Keratinocyte (primary cell): ENCODE measurements at regions not wholly inside any gene's neighbourhood (a gene's known extent, or its start where the extent isn't known, plus 50 kb on each side); places are given as distances from the start of the nearest gene placed in this dataset.

Experiments used
- EZH2 ChIP-seq: IDR thresholded peaks from one replicate; pipeline ENCODE4 v1.6.1; 2012; ENCODE audit warnings: inconsistent platforms, mild to moderate bottlenecking, low read length, moderate library complexity
- TF ChIP-seq, protein P1 (sequence below), 3 experiments: IDR thresholded peaks in 1 of 3; conservative IDR thresholded peaks in 1 of 3; optimal IDR thresholded peaks in 1 of 3; 2 replicates in 2 of 3; 3 replicates in 1 of 3; pipeline versions ENCODE3 to v1.5.1; 2011; ENCODE audit warnings: low read length in 3 of 3, mild to moderate bottlenecking in 3 of 3, moderate library complexity in 2 of 3, control low read depth in 1 of 3, inconsistent platforms in 1 of 3; ENCODE audit not compliant: insufficient read depth in 2 of 3; ENCODE audit errors: extremely low read depth in 1 of 3

- TF ChIP-seq, protein P1, sequence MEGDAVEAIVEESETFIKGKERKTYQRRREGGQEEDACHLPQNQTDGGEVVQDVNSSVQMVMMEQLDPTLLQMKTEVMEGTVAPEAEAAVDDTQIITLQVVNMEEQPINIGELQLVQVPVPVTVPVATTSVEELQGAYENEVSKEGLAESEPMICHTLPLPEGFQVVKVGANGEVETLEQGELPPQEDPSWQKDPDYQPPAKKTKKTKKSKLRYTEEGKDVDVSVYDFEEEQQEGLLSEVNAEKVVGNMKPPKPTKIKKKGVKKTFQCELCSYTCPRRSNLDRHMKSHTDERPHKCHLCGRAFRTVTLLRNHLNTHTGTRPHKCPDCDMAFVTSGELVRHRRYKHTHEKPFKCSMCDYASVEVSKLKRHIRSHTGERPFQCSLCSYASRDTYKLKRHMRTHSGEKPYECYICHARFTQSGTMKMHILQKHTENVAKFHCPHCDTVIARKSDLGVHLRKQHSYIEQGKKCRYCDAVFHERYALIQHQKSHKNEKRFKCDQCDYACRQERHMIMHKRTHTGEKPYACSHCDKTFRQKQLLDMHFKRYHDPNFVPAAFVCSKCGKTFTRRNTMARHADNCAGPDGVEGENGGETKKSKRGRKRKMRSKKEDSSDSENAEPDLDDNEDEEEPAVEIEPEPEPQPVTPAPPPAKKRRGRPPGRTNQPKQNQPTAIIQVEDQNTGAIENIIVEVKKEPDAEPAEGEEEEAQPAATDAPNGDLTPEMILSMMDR (optimal IDR thresholded peaks at IDR 0.05 in 1 of 3, IDR thresholded peaks at IDR 0.05 in 1 of 3, conservative IDR thresholded peaks at IDR 0.05 in 1 of 3; ENCODE audit: extremely low read depth in 1 of 3, insufficient read depth in 2 of 3, low read length in 3 of 3): no peak
- no peak for TF ChIP-seq EZH2
Observed at GRCh38 chr3:73188707-73189106, 127.2 kb downstream of the EBLN2 start.
